ENCODE measurements at regions not wholly inside any gene's neighbourhood (a gene's known extent, or its start where the extent isn't known, plus 50 kb on each side); places are given as distances from the start of the nearest gene placed in this dataset.

DNA sequence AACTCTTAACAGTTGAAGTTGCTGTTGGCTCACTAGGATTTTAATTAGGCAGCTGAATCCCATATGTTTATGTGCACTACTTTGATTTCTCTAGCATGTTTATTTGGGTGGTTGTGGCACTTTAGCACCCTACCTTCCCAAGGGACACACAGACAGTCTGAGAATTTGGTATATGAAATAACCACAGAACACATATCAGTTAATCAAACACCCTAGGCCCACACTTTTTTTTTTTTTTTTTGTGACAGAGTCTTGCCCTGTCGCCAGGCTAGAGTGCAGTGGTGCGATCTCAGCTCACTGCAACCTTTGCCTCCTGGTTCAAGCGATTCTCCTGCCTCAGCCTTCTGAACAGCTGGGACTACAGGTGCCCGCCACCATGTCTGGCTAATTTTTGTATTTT is 130.5 kb downstream of the DCK start:
- Histone ChIP-seq H4K20me1 (replicated peaks in 1 of 2; ENCODE audit: control insufficient read depth in 1 of 2, insufficient read depth in 2 of 2, low read length in 2 of 2) (no peaks in the 10 kb centered on the region), H2BK120ac (replicated peaks; ENCODE audit: low read depth, low read length) (no peak overlapping the region), H3K18ac (ENCODE audit: extremely low read depth, low read length) (no peak overlapping the region), H2BK12ac (ENCODE audit: low read depth, low read length) (no peak overlapping the region), H2BK15ac (ENCODE audit: low read length) (no peak overlapping the region), H3K23me2 (ENCODE audit: low read depth, low read length) (no peaks in the 10 kb centered on the region), H3K79me2 (ENCODE audit: control insufficient read depth in 1 of 2, insufficient read depth in 2 of 2, low read length in 2 of 2) (no peaks in the 10 kb centered on the region), H3K4me1 (replicated peaks in 1 of 4; ENCODE audit: control insufficient read depth in 3 of 4, insufficient read depth in 4 of 4, low read length in 3 of 4) (no peaks in the 10 kb centered on the region), H3K36me3 (ENCODE audit: control insufficient read depth in 2 of 4, insufficient read depth in 4 of 4, low read length in 3 of 4) (no peaks in the 10 kb centered on the region), H3K9me3 (ENCODE audit: insufficient read depth in 2 of 2, low read depth in 1 of 2, low read length in 1 of 2) (peaks cover 4 to 9% of the 10 kb centered on the region in 2 experiments; a peak in 3 of 4 replicates), H3K4me3 (ENCODE audit: extremely low read depth in 1 of 4, insufficient read depth in 2 of 4, low read depth in 3 of 4, low read length in 4 of 4) (no peak overlapping the region), H3K14ac (ENCODE audit: insufficient read length) (no peak overlapping the region), H3K79me1 (ENCODE audit: low read depth, low read length) (no peaks in the 10 kb centered on the region), H3K23ac (ENCODE audit: insufficient read length) (no peak overlapping the region), H3K56ac (replicated peaks; ENCODE audit: insufficient read length, low read depth, low read length) (no peak overlapping the region), H2BK5ac (ENCODE audit: low read depth, low read length) (no peak overlapping the region), H3K9ac (replicated peaks in 1 of 4; ENCODE audit: extremely low read depth in 1 of 4, low read depth in 3 of 4, low read length in 3 of 4) (no peak overlapping the region), H4K8ac (ENCODE audit: extremely low read depth, insufficient read depth, low read length) (no peak overlapping the region), H3K4ac (replicated peaks; ENCODE audit: insufficient read length, low read depth, low read length) (no peak overlapping the region), H2AFZ (ENCODE audit: low read length) (no peak overlapping the region), H3K4me2 (ENCODE audit: insufficient read depth in 1 of 2, low read depth in 2 of 2, low read length in 2 of 2) (no peak overlapping the region), H2BK20ac (ENCODE audit: low read length) (no peak overlapping the region), H4K91ac (replicated peaks; ENCODE audit: insufficient read length, low read length) (no peak overlapping the region), H2AK5ac (ENCODE audit: low read depth, low read length) (no peak overlapping the region), H3K27ac (ENCODE audit: low read depth, low read length) (no peak overlapping the region), H3K27me3 (replicated peaks in 1 of 4; ENCODE audit: control insufficient read depth in 3 of 4, extremely low read depth in 1 of 4, insufficient read depth in 3 of 4, low read length in 3 of 4) (no peaks in the 10 kb centered on the region), H4K5ac (ENCODE audit: insufficient read length, low read depth, low read length) (no peak overlapping the region)
- no peak for DNase-seq (ENCODE audit: low read depth in 1 of 2, low spot score in 2 of 2)
- POLR2A ChIA-PET (ENCODE audit: partially characterized antibody): no interaction called here
- no peak for TF ChIP-seq HDAC2 (IDR thresholded peaks at IDR 0.05; ENCODE audit: borderline replicate concordance in 1 of 2, low read depth in 2 of 2, low read length in 2 of 2)
- no peak for TF ChIP-seq CEBPB (IDR thresholded peaks at IDR 0.05; ENCODE audit: low read depth, low read length)
- TF ChIP-seq, protein P1, sequence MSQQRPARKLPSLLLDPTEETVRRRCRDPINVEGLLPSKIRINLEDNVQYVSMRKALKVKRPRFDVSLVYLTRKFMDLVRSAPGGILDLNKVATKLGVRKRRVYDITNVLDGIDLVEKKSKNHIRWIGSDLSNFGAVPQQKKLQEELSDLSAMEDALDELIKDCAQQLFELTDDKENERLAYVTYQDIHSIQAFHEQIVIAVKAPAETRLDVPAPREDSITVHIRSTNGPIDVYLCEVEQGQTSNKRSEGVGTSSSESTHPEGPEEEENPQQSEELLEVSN (IDR thresholded peaks at IDR 0.05): no peak
- TF ChIP-seq CHD1 (IDR thresholded peaks at IDR 0.05; ENCODE audit: low read depth, low read length): no peak
- TF ChIP-seq RBBP5 (IDR thresholded peaks at IDR 0.05; ENCODE audit: borderline replicate concordance, low read depth, low read length): no peak
- TF ChIP-seq KDM4A (IDR thresholded peaks at IDR 0.05; ENCODE audit: low read depth, low read length, severe bottlenecking): no peak
- CTCF ChIA-PET (ENCODE audit: partially characterized antibody): no interaction called here
- FAIRE-seq: no peak
- WGBS, 2 experiments (ENCODE audit: extremely low coverage in 1 of 2, insufficient coverage in 1 of 2, insufficient read length in 1 of 2, insufficient replicate concordance in 2 of 2, low coverage in 1 of 2, low lambda C conversion rate in 2 of 2, missing lambda C conversion rate in 1 of 2): 95% methylated on average over 4 of the region's 4 CpGs; no CpG with 5 or more reads in 1 of the 2 experiments
